ENCODE measurements at regions not wholly inside any gene's neighbourhood (a gene's known extent, or its start where the extent isn't known, plus 50 kb on each side); places are given as distances from the start of the nearest gene placed in this dataset.

DNA sequence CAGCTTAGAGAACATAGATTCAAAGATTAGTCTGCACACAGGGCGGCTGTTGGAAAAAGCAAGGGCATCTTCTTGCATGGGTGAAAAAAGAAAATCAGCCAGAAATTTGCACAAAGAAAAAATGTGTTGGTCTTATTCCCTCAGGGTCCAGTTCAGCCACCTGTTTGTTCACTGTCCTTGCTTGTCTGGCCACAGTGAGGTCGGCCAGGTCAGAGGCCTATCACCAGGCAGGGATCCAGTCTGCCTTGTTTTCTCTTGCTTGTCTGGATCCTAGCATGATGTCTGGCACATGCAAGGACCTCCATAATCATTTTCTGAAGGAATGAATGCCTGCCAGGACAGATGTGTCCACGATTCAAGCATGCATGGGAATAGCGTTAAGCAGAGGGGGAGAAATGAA lies 359.1 kb upstream of the TBX3 start:
- no peak for DNase-seq

DNA sequence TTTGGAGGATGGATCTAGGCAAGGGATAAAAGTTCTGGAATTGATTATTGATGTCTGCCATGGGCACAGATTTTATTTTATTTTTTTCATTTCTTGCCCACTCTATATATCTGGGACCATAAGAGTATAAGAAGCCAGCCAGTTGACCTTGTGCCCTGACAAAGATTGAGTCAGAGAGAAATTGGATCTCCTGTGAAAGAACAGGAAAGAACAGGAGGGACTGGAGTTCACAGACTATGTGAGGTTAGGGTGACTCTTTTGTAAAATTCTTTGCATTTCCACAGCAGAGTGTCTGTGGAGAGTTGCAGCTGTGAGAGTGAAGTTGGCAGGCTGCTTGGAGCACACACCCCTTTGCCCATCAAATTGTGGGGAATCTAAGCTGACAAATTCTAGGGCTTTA lies 358.4 kb upstream of the TBX3 start:
- DNase-seq, result no peak

DNA sequence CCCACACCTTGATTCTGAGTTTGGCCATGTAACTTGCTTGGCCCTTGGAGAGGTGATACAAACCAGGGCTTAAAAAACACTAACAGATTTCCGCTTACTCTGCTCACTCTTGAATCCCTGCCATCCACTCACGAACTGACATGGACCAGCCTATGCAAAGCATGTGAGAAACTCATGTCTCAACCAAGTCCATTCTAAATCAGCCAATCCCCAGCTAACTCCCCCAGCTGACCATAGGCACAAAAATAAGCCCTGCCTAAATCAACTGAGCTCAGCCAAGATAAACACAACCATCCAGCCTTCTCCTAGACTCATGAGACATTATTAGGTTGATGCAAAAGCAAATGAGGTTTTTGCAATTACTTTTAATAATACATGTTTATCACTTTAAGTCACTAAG lies 353.9 kb upstream of the TBX3 start:
- no peak for DNase-seq

DNA sequence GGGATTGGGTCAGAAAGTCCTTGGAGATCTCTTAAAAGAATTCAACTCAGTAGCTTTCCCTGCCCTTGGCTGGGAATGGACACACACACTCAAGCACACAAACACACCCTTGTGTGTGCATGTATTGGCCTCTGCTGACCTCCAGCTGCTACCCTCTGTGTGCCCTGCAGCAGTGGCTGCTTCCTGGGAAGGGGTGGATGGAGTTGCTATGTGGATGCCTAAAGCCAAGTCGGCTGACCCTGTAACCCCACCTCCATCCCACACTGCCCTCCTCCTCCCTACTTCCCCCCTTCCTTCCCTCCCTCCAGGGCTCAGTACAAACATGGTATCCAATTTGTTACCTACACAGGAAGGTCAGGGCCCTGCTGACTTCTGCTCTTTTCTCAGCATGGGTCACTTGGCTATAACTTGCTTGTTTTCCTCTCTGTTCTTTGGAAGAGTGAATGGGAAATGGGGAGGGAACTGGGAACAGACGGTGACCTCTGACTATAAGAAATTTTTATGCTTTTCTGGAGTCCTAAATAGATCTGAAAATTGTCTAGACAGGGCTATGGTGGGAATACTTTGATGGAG lies 351.6 kb upstream of the TBX3 start:
- DNase-seq, result no peak

DNA sequence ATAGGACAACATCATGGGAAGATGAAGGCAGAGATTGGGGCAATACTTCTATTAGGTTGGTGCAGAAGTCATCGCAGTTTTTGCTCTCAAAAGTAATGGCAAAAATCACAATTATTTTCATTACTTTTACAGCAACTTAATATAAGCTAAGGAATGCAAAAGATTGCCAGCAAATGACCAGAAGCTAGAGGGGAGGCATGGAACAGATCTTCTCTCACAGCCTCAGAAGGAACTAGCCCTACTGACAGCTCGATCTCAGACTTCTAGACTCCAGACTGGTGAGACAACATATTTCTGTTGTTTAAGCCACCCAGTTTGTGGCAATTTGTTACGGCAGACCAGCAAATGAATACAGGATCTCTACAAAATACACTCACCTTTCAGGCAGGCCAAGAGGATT lies 348.5 kb upstream of the TBX3 start:
- DNase-seq, result no peak

DNA sequence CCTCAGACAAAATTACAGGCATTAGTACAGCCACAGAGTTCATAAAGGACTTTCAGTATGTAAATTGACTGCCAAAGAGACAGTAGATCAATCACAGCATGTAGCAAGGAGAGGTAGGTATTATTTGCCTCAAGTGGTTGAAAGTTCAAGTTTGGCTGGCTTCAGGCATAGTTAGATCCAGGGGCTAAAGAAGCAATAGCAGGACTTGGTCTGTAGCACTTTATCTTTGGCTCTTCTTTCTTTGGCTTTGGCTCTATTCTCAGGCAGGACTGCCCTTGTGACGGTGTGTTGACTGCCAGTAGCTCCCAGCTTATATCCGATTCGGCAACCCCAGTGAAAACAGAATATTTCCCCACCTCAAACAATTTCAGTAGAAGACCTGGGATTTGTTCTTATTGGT lies 346.0 kb upstream of the TBX3 start:
- no peak for DNase-seq

DNA sequence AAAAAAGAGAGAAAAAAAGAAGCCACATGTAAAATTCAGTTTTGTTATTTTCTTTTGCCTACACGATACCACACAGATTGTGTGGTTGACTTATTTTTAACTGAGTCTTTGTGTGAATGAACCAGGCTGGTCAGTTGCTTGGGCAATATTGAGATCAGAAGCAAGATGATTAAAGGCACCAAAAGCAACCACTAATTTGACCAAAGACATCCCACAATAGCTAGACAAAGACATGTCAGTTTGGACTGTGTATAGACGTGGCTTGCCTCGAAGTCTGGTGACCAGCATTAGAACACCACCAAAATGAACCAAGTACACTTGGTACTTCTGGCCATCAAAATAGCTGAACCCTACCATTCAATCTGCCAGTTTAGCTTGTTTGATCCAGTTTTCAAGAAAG lies 340.6 kb upstream of the TBX3 start:
- no peak for DNase-seq

DNA sequence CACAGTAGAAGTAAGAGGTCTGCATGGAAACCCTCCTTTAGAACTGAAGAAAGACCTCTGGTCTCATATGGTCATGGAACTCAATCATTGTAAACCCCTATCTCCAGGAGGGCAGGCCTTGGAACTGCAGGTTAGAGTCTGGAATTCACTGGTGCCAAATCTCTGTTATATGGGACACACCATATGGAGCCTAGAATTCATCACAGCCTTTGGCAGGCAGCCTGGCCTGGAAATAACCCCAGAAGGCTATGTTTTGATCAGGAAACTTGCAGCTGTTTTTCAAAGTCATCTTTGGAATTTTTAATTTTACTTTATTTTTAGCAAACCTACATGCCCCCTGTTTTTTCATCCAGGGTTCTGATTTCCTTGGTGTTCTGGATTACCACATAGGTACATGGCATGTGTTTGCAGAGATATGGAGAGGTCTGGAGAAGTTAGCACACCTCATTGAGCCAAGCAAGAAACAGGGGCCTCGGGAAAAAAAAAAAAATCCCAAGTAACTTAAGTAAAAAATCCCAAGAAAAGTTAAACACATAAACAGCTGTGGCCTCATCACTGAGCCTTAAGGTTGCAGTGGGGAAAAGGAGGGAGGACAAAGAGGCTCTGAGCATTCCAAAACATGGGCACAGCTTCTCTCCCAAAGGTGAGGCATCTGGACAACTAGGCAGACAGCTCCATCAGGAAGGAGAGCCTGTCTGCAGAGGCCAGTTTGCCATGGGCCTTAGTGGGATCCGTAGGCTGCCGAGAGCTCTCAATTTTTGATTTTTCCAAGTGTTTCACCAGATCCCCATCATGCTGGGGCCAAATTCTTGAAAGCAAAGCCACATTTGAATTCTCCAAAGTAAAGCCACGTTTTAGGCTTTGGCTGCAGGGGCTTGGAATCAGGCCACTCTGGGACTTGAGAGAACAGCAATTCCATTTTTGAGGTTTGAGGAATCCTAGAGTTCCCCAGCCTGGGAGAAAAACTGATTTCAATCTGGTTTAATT lies 339.6 kb upstream of the TBX3 start:
- DNase-seq, result no peak

DNA sequence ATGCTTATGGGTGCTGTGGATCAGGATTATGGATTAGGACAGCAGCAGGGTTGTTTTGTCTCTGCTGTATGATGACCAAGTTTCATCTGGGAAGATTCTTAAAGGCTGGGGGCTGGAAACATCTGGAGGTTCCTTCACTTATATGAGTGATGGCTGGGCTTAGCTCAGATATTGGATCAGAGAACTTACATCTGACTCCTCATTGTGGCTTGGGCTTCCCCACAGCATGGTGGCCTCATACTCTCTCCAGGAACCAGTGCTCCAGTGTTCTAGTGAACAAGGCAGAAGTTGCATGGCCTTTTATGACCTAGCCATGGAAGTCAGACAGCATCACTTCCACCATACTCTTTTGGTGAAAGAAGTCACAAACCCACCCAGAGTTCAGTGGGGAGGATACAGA lies 336.1 kb upstream of the TBX3 start:
- no peak for DNase-seq

DNA sequence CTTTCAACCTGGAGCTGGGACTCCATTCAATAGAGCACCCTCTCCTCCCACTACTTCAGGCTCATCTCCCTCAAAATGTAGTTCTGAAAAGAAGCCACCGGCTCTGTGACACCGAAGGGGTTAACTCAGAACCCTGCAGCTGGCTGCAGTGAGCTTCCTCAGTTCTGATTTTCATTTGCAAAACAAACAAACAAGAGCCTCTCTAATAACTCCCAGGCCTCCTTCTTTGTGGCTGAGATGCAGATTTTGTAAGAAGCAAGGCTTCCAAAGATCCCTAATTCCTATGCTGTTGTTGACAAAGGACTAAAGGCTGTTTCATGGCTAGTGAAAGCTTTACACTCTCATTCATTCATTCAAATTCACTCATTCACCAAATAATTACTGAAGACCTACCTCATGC lies 333.4 kb upstream of the TBX3 start:
- no peak for DNase-seq

DNA sequence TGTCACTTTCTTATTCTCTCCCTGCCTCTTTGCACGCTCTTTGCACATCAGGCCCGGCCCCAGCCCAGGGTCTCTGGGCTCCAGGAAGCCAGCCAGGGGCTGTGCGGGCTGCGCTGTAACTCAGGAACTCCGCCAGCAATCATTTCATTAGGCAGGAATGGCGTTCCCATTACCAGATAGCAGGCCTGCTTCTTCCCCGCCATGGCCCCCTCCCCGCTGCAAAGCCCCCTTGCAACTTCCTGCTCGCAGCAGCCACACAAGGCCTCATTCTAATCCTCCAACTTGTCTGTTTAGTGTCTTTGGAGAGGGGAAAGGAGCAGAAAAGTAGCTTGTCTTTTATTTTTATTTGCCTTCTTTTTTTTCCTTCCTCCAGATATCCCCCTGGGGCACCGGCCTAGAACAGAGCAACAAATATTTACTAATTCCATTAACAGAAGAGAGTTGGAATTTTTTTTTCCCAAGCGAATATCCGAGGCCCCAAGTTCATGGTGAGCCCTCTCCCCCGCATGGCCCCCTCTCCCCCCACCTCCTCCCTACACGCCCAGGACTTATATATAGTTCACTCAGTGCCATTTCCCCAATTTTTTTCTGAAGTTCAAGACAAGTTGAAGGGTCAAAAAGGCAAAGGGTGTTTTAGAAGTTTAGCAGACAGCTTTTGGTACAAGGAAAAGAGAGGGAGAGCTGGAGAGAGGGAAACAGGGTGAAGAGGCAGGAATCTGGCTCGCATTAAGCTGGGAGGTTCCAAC lies 329.4 kb upstream of the TBX3 start:
- no peak for DNase-seq

DNA sequence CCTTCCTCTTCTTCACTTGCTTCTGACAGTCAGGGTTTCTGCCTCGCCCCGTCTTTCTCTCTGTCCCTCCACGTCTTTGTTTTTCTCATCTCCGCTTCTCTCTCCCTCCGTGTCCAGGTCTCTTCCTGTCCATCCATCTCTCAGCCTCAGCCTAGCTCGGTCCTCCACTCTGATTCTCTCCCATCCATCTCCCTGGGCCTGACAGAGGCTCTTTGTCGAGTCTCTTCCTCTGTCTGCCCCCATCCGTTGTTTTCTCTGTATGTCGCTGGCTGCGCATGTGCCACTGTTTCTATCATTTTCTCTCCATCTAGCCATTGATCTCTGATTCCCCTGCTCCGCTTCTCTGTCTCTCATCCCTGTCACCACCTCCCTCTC lies 328.9 kb upstream of the TBX3 start:
- no peak for DNase-seq

DNA sequence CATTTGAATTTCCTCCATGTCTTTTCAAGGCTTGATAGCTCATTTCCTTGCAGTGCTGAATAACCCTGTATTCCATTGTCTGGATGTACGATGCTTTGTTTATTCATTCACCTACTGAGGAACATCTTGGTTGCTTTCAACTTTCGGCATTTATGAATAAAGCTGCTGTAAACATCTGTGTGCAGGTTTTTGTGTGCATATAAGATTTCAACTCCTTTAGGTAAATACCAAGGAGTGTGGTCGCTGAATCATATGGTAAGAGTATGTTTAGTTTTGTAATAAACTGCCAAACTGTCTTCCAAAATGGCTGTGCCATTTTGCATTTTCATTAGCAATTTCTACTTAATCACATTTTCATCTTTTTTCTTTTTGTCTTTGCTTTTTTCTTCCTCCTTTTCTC lies 327.7 kb upstream of the TBX3 start:
- DNase-seq, result no peak

DNA sequence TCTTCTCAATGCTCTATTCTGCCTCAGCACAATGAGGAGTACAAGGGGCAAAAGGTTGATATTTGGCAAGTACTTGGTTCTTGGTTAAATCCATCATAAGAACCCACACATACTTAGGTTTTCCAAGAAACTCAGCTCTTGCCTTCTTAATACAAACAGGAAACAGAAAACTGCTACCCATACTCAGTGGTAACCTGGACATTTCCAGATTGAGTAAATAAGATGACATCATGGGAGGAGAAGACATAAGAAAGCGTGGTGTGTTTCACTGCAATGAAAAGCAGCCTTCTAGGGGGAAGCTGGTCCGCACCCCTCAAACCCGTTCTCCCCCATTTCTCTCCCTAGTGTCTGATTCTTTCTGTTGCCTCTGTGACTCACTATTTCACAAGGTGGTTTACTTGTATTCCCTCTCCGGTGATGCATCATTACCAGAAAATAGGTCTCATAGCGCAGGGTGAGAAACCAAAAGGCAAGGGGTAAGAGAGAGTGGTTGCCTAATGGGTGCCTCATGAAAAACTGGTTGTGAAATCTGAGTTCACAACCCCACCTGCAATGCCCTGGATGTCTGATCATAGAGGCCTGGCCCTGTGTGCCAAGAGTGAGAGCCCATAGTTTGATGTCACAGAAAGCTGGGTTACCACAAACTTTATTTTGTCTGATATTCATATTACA lies 326.5 kb upstream of the TBX3 start:
- no peak for DNase-seq

DNA sequence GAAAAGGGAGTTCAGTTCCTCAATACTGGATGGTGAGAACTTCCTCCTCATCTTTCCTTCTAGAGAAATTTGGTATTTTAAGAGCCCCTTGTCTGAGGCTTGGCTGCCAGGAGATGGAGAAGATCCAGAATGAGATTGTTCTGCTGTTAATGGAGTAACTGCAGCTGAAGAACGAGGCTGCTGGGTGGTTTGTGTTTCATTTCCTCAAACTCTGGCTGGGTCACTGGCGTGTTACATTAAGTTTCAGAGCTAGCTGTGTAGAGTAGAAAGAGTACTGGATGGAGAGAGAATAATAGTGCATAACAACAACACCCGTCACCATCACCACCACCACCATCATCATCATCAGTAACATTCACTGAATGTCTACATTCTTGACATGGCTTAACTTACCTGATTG lies 325.0 kb upstream of the TBX3 start:
- DNase-seq, result no peak

DNA sequence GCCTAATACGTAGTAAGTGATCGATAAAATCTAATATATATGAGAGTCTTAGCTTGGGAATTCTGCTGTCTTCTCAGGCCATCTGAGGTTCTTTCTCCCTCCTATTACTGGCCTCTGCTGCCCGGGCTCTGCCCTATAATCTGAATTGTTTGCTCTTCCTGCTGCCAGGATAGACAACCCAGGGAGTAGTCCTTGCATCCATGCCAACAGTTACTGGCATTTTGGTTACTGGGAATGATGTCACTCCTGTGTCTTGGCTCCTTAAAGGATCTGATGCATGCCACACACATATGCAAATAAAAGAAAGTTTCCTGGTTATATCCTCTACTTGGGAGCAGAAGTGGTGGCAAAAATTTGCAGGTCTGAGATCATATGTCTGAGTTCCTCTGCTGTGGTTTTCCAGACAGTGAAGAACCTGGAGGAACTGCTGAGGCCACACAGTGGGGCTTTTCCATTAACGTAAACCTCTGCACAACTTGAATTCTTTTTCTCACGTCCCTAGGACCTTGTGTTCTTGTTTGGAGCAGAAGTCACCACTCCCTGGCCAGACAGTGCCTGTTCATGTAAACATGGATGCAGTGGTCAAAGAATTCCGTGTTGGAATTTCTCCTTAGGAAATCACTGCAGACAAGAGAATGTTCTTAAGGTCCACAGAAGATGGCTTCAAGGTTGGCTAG lies 320.6 kb upstream of the TBX3 start:
- DNase-seq, result no peak

DNA sequence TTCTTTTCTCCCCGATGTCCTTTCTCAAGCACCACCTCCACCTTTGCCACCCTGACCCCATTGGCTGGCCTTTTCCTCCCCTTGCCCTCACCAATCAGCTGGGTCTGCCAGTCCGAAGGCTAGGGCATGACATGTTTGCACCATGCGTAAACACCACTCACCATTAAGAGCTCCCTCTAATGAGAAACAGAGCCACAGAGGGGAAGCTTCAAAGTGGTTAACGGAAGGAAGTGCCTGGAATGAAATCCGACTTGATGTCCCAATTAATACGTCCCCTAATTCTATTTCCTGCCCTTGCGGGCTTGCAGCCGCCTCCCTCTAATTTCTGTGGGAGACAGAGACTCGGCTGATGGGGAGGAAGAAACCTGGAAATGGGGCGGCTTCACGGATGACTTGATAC lies 318.5 kb upstream of the TBX3 start:
- DNase-seq, result no peak

DNA sequence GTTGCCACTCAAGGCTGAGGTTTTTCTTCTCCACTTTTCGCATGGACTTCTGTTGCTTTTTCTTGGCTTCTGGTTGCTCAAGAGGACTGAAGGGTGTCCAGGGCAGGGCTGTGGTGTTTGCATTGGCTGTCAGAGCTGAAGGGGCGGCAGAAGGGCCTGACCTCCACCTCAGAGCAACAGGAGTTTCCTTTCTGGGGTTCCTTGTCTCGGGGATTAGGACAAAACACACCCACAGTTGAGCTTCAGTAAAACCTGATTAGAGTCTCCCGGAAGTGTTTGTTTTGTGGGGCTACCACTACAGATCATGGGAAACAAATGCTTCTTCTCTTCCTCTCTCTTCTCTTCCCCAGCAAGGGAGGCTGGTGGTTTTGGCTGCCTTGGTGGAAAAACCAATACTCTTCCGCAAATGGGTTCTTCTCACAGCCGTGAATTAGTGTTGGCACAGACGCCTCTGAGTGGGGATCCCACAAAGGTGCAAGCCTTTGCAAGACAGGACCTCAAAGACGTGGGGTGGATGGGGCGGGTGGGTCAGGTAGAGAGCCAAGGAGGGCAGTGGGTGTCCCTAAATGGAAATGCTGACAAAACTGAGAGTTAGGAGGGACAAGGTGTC lies 317.7 kb upstream of the TBX3 start:
- no peak for DNase-seq

DNA sequence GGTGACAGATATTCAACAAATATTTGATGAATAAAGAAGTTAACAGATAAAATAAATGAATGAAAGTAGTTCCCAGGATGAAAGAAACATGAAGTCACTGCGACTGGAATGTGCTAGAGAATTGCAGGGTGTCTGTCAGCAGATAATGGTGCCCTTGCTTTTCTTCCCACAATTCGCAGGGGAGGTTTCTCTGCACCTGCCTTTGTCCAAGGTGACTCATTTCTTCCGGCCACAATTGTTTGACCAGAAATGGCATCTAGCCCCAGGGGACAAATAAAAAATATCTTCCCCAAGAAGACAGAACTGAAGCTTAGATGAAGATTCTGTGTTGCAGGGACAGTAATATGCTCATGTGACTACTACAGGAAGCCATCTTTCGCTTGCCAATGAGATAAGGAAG lies 316.1 kb upstream of the TBX3 start:
- no peak for DNase-seq

DNA sequence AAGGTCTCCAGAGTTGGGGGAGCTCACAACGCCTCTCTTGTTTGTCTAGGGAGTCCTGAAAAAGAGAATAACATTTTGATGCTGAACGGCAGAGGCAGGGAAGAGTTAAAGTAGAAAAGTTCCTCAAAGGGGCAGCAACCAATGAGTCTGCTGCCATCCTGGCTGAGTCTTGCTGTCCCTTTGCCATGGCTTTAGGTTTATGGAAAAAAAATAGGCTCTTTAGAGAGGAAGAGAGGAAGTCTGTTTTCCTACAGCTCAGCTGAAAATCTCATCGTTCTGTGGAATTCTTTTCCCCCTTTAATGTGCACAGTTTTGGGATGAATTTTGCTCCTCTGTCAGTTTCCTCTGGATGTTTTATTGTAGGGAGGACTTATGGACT lies 314.8 kb upstream of the TBX3 start:
- DNase-seq, result no peak

DNA sequence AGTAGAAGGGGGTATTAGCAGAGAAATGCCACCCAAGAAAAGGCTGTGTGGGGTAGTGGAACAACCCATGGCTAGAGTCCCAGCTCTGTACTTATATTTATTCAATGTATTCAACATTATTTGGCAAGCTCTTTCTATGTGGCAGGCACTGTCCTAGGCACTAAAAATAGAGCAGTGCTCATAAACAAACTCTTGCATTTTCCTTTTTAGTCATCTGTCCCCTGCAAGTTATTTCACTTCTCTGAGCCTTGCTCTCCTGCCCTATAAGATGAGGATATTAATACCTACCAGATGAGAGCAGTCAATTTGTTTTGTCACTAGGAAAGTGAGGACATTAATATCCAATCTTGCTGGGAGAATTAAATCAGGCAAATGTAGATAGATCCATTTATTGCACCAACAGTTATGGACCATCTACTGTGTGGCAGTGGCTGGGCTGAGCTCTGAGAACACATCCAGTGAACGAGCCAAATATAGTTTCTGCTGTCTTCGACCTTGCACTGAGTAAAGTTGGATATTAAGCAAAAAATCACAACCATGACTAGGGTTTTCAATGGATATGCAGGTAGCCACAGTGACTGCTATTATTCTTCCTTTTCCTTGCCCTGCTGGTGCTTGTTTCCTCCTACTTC lies 314.3 kb upstream of the TBX3 start:
- DNase-seq, result no peak

DNA sequence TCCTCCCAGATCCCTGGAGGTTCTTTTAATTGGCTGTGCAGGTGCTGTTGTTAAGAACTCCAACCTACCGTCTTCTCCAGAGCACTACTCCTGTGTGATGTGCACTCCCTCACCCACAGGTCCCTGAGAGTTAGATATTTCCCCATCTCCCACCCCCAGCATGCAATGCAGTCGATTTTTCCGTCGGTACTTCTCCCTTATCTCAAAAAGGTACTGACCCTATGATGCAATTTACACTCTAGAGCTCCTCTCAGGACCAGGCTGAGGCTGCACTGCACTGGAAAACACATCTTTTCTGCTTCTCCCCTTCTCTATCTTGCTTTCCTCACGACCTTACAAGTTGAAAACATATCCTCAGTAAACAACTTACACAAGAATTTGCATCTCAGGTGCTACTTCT lies 312.4 kb upstream of the TBX3 start:
- no peak for DNase-seq
